ENCODE measurements at regions not wholly inside any gene's neighbourhood (a gene's known extent, or its start where the extent isn't known, plus 50 kb on each side); places are given as distances from the start of the nearest gene placed in this dataset.
"Not testable (repeated sequence)": the region's sequence is repeated elsewhere in the genome, so short reads cannot be mapped to it uniquely, and the experiment has no call there.

GRCh38 chr14:40028991-40029390, 596.8 kb upstream of the FBXO33 start:
- ATAC-seq (no peak), DNase-seq (no peak)
- TF ChIP-seq, protein P1, sequence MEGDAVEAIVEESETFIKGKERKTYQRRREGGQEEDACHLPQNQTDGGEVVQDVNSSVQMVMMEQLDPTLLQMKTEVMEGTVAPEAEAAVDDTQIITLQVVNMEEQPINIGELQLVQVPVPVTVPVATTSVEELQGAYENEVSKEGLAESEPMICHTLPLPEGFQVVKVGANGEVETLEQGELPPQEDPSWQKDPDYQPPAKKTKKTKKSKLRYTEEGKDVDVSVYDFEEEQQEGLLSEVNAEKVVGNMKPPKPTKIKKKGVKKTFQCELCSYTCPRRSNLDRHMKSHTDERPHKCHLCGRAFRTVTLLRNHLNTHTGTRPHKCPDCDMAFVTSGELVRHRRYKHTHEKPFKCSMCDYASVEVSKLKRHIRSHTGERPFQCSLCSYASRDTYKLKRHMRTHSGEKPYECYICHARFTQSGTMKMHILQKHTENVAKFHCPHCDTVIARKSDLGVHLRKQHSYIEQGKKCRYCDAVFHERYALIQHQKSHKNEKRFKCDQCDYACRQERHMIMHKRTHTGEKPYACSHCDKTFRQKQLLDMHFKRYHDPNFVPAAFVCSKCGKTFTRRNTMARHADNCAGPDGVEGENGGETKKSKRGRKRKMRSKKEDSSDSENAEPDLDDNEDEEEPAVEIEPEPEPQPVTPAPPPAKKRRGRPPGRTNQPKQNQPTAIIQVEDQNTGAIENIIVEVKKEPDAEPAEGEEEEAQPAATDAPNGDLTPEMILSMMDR (IDR thresholded peaks at IDR 0.05), result no peak
- Histone ChIP-seq H3K27ac (no peak overlapping the region), H3K4me3 (no peak overlapping the region), H3K4me1 (no peaks in the 10 kb centered on the region), H3K36me3 (ENCODE audit: insufficient read depth in 1 of 2, low read depth in 1 of 2) (no peaks in the 10 kb centered on the region), H3K9me3 (no peaks in the 10 kb centered on the region), H3K27me3 (ENCODE audit: insufficient read depth in 3 of 3, low read length in 2 of 3) (no peaks in the 10 kb centered on the region)
- WGBS, 3 donors, result 77 to 88% (median 81%) methylated on average over 3 of the region's 3 CpGs
- intact Hi-C loops (cut with DNase I), result no loop called here

DNA sequence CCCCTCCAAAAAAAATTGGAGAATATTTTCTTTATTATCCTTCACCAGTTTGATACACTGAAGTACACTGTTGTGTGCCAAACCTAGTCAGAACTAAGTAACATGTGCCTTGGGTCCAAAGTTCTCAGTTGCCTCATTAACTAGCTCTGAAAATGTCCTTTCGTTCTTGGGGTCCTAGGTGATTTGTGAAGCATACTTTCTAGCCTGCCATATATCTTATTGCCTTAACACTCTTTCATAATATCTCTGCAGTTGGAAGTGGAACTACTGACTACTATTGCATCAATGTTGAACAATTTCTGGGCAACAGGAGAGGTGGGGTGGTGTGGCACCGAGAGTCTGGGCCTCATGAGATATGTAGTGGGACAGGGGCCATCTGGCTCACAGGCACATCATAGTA, 592.9 kb upstream of the FBXO33 start:
- H3K27ac ChIP-seq, result no peak overlapping the region
- DNase-seq (no peak), ATAC-seq (no peak)
- TF ChIP-seq, protein P1 (IDR thresholded peaks at IDR 0.05), result no peak
- no peak overlapping the region for H3K4me3 ChIP-seq
- H3K9me3 ChIP-seq, result no peaks in the 10 kb centered on the region
- no peaks in the 10 kb centered on the region for H3K27me3 ChIP-seq (ENCODE audit: insufficient read depth in 3 of 3, low read length in 2 of 3)
- WGBS, 3 donors, result 50 to 65% (median 61%) methylated on average over 2 of the region's 2 CpGs
- no peaks in the 10 kb centered on the region for H3K36me3 ChIP-seq (ENCODE audit: insufficient read depth in 1 of 2, low read depth in 1 of 2)
- intact Hi-C loops (cut with DNase I), result no loop called here
- no peaks in the 10 kb centered on the region for H3K4me1 ChIP-seq

- TF ChIP-seq, protein P1 (IDR thresholded peaks at IDR 0.05), result no peak
- H3K4me3 ChIP-seq, result no peak overlapping the region
- no peak overlapping the region for H3K27ac ChIP-seq
- intact Hi-C loops (cut with DNase I), result no loop called here
- no peaks in the 10 kb centered on the region for H3K36me3 ChIP-seq (ENCODE audit: insufficient read depth in 1 of 2, low read depth in 1 of 2)
- DNase-seq, result no peak
- no peak for ATAC-seq
- no peaks in the 10 kb centered on the region for H3K4me1 ChIP-seq
- 84 to 88% (median 86%) methylated on average over 3 of the region's 3 CpGs for WGBS, 3 donors
- no peaks in the 10 kb centered on the region for H3K9me3 ChIP-seq
- no peaks in the 10 kb centered on the region for H3K27me3 ChIP-seq (ENCODE audit: insufficient read depth in 3 of 3, low read length in 2 of 3)
Measured at GRCh38 chr14:40010961-40011360, 578.7 kb upstream of the FBXO33 start.

DNA sequence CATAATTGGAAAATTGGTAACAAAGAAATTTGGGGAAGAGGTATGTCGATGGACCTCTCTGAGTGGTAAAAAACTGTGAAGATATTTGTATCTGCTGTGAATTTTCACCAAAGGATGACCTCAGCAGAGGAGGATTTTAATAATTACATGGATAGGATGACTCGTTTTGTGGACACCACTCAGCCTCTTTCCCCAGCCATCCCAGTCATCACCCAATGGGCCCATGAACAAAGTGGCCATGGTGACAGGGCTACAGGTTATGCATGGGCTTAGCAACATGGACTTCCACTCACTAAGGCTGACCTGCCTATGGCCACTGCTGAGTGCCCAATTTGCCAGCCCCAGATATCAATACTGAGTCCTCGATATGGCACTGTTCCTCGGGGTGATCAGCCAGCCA, 577.5 kb upstream of the FBXO33 start:
- H3K4me3 ChIP-seq, result no peak overlapping the region
- 63 to 76% (median 65%) methylated on average over 4 of the region's 4 CpGs for WGBS, 3 donors
- H3K27me3 ChIP-seq (ENCODE audit: insufficient read depth in 3 of 3, low read length in 2 of 3), result no peaks in the 10 kb centered on the region
- no peak overlapping the region for H3K27ac ChIP-seq
- no peaks in the 10 kb centered on the region for H3K4me1 ChIP-seq
- TF ChIP-seq, protein P1 (IDR thresholded peaks at IDR 0.05), result no peak
- H3K36me3 ChIP-seq (ENCODE audit: insufficient read depth in 1 of 2, low read depth in 1 of 2), result no peaks in the 10 kb centered on the region
- intact Hi-C loops (cut with DNase I), result no loop called here
- no peak for ATAC-seq
- DNase-seq, result no peak
- no peaks in the 10 kb centered on the region for H3K9me3 ChIP-seq

- H3K36me3 ChIP-seq (ENCODE audit: insufficient read depth in 1 of 2, low read depth in 1 of 2); H3K27me3 ChIP-seq (ENCODE audit: insufficient read depth in 3 of 3, low read length in 2 of 3); H3K4me1 ChIP-seq; H3K27ac ChIP-seq; DNase-seq; H3K9me3 ChIP-seq; intact Hi-C loops (cut with DNase I); ATAC-seq; H3K4me3 ChIP-seq: not testable (repeated sequence)
- 97 to 100% (median 98%) methylated on average over 2 of the region's 2 CpGs for WGBS, 3 donors
Measured at GRCh38 chr14:40008345-40008744, 576.1 kb upstream of the FBXO33 start.
